HepG2 (cell line): ENCODE measurements at regions not wholly inside any gene's neighbourhood (a gene's known extent, or its start where the extent isn't known, plus 50 kb on each side); places are given as distances from the start of the nearest gene placed in this dataset.

ENCODE experiments used
- ATAC-seq: fragments of 200-7000 bp; cut with Tn5 transposase; 3 replicates; pipeline ENCODE4 v1.9.1; 2020; ENCODE audit warnings: mild to moderate bottlenecking, moderate library complexity
- BruUV-seq: library from RNA; stranded (reverse); fragments of 400-500 nt; replicated peaks from 2 replicates; lab custom pipeline; 2021; lab: Mats Ljungman, UMichigan
- CTCF ChIA-PET: fragments of 300-600 bp; formaldehyde crosslinking; extraction: SDS; loops from one replicate; lab custom pipeline; 2021; ENCODE audit warnings: low total read pairs, inconsistent platforms, low intra/inter-chr PET ratio; lab: Yijun Ruan, JAX
- POLR2A ChIA-PET: fragments of 350-600 bp; sonication (Branson Sonifier 250); formaldehyde crosslinking; loops from one replicate; lab custom pipeline; 2020; ENCODE audit warnings: antibody characterized with exemption, inconsistent platforms; lab: Yijun Ruan, JAX
- DNase-seq: peaks from one replicate; pipeline ENCODE4 v3.0.0-alpha.2; 2015; ENCODE audit warnings: low spot score
- FAIRE-seq: peaks from 3 replicates; lab custom pipeline; 2011; peaks lifted over from hg19 to GRCh38; lab: Jason Lieb, UNC
- H2AFZ ChIP-seq: one replicate; pipeline ENCODE4 v1.6.1; 2011; ENCODE audit warnings: low read length, inconsistent platforms
- H3K27ac ChIP-seq: fragments of 300-600 bp; 3 replicates; pipeline ENCODE4 v1.8.0; 2011; ENCODE audit warnings: mixed run types, mild to moderate bottlenecking, mixed read lengths, low read length, inconsistent platforms; ENCODE audit not compliant: insufficient read depth; ENCODE audit errors: extremely low read length
- H3K27me3 ChIP-seq, 2 experiments: fragments of 200-600 bp in 1 of 2; 2 replicates in 1 of 2; 3 replicates in 1 of 2; pipeline versions ENCODE4 v1.6.0 to v1.8.0; 2011; ENCODE audit warnings: low read length in 2 of 2, mild to moderate bottlenecking in 2 of 2, moderate library complexity in 2 of 2, inconsistent platforms in 1 of 2; ENCODE audit not compliant: insufficient read depth in 2 of 2, control insufficient read depth in 1 of 2
- H3K36me3 ChIP-seq, 2 experiments: fragments of 200-600 bp in 1 of 2; replicated peaks in 1 of 2; 2 replicates in 1 of 2; 3 replicates in 1 of 2; pipeline versions ENCODE4 v1.5.1 to v1.8.0; 2011; ENCODE audit warnings: low read length in 2 of 2, inconsistent platforms in 1 of 2; ENCODE audit not compliant: insufficient read depth in 2 of 2, control insufficient read depth in 1 of 2
- H3K4me1 ChIP-seq: 2 replicates; pipeline ENCODE4 v1.5.1; 2012; ENCODE audit warnings: low read length, inconsistent platforms; ENCODE audit not compliant: insufficient read depth
- H3K4me2 ChIP-seq: 2 replicates; pipeline ENCODE4 v1.6.0; 2011; ENCODE audit warnings: low read depth, low read length, inconsistent platforms
- H3K4me3 ChIP-seq, 3 experiments: fragments of 200-600 bp in 1 of 3; sonication (generic), shearing (Covaris generic) in 1 of 3; replicated peaks in 1 of 3; 2 replicates each; pipeline ENCODE4 v1.5.1; 2011 to 2016; ENCODE audit warnings: low read length in 3 of 3, inconsistent platforms in 2 of 3, low read depth in 2 of 3, mild to moderate bottlenecking in 2 of 3, control low read depth in 1 of 3, mixed read lengths in 1 of 3; ENCODE audit not compliant: insufficient read depth in 1 of 3
- H3K79me2 ChIP-seq: one replicate; pipeline ENCODE4 v1.6.1; 2011; ENCODE audit warnings: low read length, inconsistent platforms; ENCODE audit not compliant: insufficient read depth
- H3K9ac ChIP-seq: 2 replicates; pipeline ENCODE4 v1.6.0; 2011; ENCODE audit warnings: mild to moderate bottlenecking, low read depth, low read length, inconsistent platforms; ENCODE audit not compliant: insufficient read depth
- H3K9me3 ChIP-seq: 2 replicates; pipeline ENCODE4 v1.5.1; 2012; ENCODE audit warnings: mild to moderate bottlenecking, low read length
- H4K20me1 ChIP-seq: 2 replicates; pipeline ENCODE4 v1.6.0; 2011; ENCODE audit warnings: inconsistent platforms, mild to moderate bottlenecking, low read length, moderate library complexity; ENCODE audit not compliant: insufficient read depth
- ATF7 ChIP-seq, 2 experiments: fragments of 450-650 bp in 1 of 2; sonication (generic) in 1 of 2; formaldehyde crosslinking in 1 of 2; IDR thresholded peaks; 2 replicates each; pipeline versions ENCODE4 v1.4.0 to v1.6.1; 2016 to 2020; ENCODE audit warnings: antibody characterized with exemption in 1 of 2, mild to moderate bottlenecking in 1 of 2, missing genetic modification reagents in 1 of 2
- BRD4 ChIP-seq: sonication (generic); formaldehyde crosslinking; IDR thresholded peaks from 2 replicates; pipeline ENCODE4 v1.4.0; 2020; ENCODE audit warnings: missing genetic modification reagents
- CENPT ChIP-seq: sonication (generic); formaldehyde crosslinking; IDR thresholded peaks from 2 replicates; pipeline ENCODE4 v1.8.0; 2022; ENCODE audit warnings: low read depth, mild to moderate bottlenecking, moderate library complexity, missing genetic modification reagents
- CREB1 ChIP-seq, 2 experiments: fragments of 450-650 bp in 1 of 2; IDR thresholded peaks; 2 replicates each; pipeline ENCODE4 v1.6.1; 2016 to 2017; ENCODE audit warnings: control low read depth in 1 of 2, mild to moderate bottlenecking in 1 of 2, missing compliant biosample characterization in 1 of 2, missing genetic modification characterization in 1 of 2
- ETS1 ChIP-seq: sonication (generic); formaldehyde crosslinking; IDR thresholded peaks from 2 replicates; pipeline ENCODE4 v1.4.0; 2020; ENCODE audit warnings: missing genetic modification reagents
- RELA ChIP-seq: sonication (generic); formaldehyde crosslinking; IDR thresholded peaks from 2 replicates; pipeline ENCODE4 v1.4.0; 2020; ENCODE audit warnings: missing genetic modification reagents
- SRSF1 ChIP-seq: fragments of 200-400 bp; formaldehyde crosslinking; optimal IDR thresholded peaks from 2 replicates; pipeline ENCODE3; 2017; ENCODE audit warnings: mild to moderate bottlenecking, low read depth, low read length, moderate library complexity
- SRSF4 ChIP-seq: fragments of 200-400 bp; formaldehyde crosslinking; IDR thresholded peaks from one replicate; pipeline ENCODE4 v1.6.1; 2018; ENCODE audit warnings: mild to moderate bottlenecking, low read depth, low read length, moderate library complexity; ENCODE audit not compliant: poor library complexity, severe bottlenecking
- TFDP2 ChIP-seq: sonication (generic); formaldehyde crosslinking; IDR thresholded peaks from 2 replicates; pipeline ENCODE4 v1.4.0; 2020; ENCODE audit warnings: missing genetic modification reagents
- TOE1 ChIP-seq: sonication (generic); formaldehyde crosslinking; IDR thresholded peaks from 2 replicates; pipeline ENCODE4 v1.4.0; 2020; ENCODE audit warnings: mild to moderate bottlenecking, missing genetic modification reagents
- ZFP36 ChIP-seq: fragments of 150-350 bp; IDR thresholded peaks from 2 replicates; pipeline ENCODE4 v1.6.1; 2018; ENCODE audit warnings: borderline replicate concordance, low read length, low read depth; ENCODE audit not compliant: partially characterized antibody
- ZNF235 ChIP-seq: sonication (generic); formaldehyde crosslinking; IDR thresholded peaks from 2 replicates; pipeline ENCODE4 v1.8.1; 2023; ENCODE audit warnings: mild to moderate bottlenecking, missing genetic modification reagents, borderline replicate concordance
- ZNF354B ChIP-seq: sonication (generic); formaldehyde crosslinking; IDR thresholded peaks from 2 replicates; pipeline ENCODE4 v1.8.0; 2022; ENCODE audit warnings: mild to moderate bottlenecking, missing genetic modification reagents
- ZNF704 ChIP-seq: sonication (generic); formaldehyde crosslinking; IDR thresholded peaks from 2 replicates; pipeline ENCODE4 v1.8.1; 2023; ENCODE audit warnings: mild to moderate bottlenecking, inconsistent platforms, moderate library complexity, missing genetic modification reagents, borderline replicate concordance
- ZNF781 ChIP-seq: sonication (generic); formaldehyde crosslinking; IDR thresholded peaks from 2 replicates; pipeline ENCODE4 v1.5.1; 2020; ENCODE audit warnings: borderline replicate concordance, mild to moderate bottlenecking, missing genetic modification reagents; ENCODE audit errors: not compliant biosample characterization
- ZSCAN12 ChIP-seq: sonication (generic); formaldehyde crosslinking; IDR thresholded peaks from 2 replicates; pipeline ENCODE4 v1.9.0; 2021; ENCODE audit warnings: mild to moderate bottlenecking, missing genetic modification reagents
- WGBS: methylation state at CpG from one replicate; pipeline ENCODE4 v1.1.6; 2017; ENCODE audit warnings: low lambda C conversion rate; 5-methylcytosine and 5-hydroxymethylcytosine counted together
- in situ Hi-C: cut with HindIII; loops from 2 replicates; pipeline ENCODE4 v1.10.0; 2017; ENCODE audit warnings: low pct_unique_long_range_greater_than_20kb; ENCODE audit not compliant: extremely low pct_ligation_motif_present
- intact Hi-C: fragments of 100-400 bp; cut with micrococcal nuclease; formaldehyde crosslinking; loops from one replicate; pipeline ENCODE4 v1.10.0; 2022; ENCODE audit not compliant: unreplicated experiment
- TF ChIP-seq, protein P1 (sequence below): sonication (generic); formaldehyde crosslinking; IDR thresholded peaks from 2 replicates; pipeline ENCODE4 v1.9.0; 2021; ENCODE audit warnings: missing genetic modification reagents, mild to moderate bottlenecking, borderline replicate concordance

DNA sequence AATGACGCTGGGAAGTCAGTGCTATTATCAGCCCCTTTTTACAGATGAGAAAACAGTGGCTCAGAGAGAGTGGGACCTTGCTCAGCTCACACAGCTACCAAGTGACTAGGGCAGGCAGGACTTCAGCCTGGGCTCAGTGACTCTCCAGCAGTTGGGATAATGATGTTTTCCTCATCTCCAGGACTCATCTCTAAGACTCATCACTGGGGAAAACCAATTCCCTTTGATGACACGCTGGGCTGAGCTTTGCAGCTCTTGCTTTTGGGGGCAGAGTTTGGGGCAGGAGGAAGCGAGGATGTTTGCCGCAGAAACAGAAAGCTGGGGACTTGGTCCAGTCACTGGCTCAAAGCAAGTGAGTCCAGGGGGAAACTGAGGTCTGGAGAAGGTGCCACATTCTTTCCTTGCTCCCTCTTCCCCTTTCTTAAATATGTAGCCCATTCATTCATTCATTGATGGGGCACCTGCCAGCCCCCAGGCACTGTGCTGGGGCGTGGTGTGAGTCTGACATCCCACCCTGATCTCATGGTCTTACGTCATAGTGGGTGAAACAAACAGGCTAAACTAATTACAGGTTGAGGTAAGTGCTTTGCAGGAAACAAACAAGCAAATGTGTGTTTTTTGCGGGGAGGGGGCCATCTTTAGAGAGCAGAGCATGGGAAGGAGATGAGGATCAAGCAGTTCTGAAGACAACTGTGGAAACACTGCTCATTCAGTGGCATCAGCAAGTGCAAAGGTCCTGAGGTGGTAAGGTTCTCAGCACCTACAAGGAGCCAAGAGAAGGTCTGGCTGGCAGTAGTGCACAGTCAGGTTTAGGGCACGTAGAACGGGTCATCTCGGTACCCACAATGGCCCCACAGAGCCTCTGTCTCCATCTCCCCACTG lies 74.4 kb upstream of the PMEPA1 start:
- DNase-seq (no peak), ATAC-seq (no peak), FAIRE-seq (no peak)
- Histone ChIP-seq H3K9me3 (no peaks in the 10 kb centered on the region), H3K4me3 (no peak overlapping the region), H3K9ac (no peak overlapping the region), H3K79me2 (no peaks in the 10 kb centered on the region), H2AFZ (no peak overlapping the region), H3K4me1 (no peaks in the 10 kb centered on the region), H3K4me2 (no peak overlapping the region), H3K27ac (no peak overlapping the region), H4K20me1 (no peaks in the 10 kb centered on the region), H3K36me3 (no peaks in the 10 kb centered on the region), H3K27me3 (peaks cover 2 to 12% of the 10 kb centered on the region in 2 experiments; a peak in 2 of 5 replicates)
- intact Hi-C loops, result no loop called here
- POLR2A ChIA-PET, result no interaction called here
- TF ChIP-seq RELA (no peak), SRSF4 (no peak), BRD4 (CRISPR knock-in tag) (no peak), ZSCAN12 (CRISPR knock-in tag) (no peak), ZNF235 (CRISPR knock-in tag) (no peak), ATF7 (IDR thresholded peaks at IDR 0.05) (peak; percentile 76), ATF7 (CRISPR knock-in tag; IDR thresholded peaks at IDR 0.05) (no peak), ZFP36 (no peak), ZNF704 (CRISPR knock-in tag) (no peak), CENPT (CRISPR knock-in tag) (no peak), SRSF1 (no peak), TFDP2 (CRISPR knock-in tag) (no peak), ETS1 (CRISPR knock-in tag) (no peak), CREB1 (IDR thresholded peaks at IDR 0.05) (peak; percentile 77), CREB1 (CRISPR knock-in tag; IDR thresholded peaks at IDR 0.05) (no peak), ZNF781 (CRISPR knock-in tag) (no peak), TOE1 (no peak), ZNF354B (CRISPR knock-in tag) (no peak)
- TF ChIP-seq, protein P1, sequence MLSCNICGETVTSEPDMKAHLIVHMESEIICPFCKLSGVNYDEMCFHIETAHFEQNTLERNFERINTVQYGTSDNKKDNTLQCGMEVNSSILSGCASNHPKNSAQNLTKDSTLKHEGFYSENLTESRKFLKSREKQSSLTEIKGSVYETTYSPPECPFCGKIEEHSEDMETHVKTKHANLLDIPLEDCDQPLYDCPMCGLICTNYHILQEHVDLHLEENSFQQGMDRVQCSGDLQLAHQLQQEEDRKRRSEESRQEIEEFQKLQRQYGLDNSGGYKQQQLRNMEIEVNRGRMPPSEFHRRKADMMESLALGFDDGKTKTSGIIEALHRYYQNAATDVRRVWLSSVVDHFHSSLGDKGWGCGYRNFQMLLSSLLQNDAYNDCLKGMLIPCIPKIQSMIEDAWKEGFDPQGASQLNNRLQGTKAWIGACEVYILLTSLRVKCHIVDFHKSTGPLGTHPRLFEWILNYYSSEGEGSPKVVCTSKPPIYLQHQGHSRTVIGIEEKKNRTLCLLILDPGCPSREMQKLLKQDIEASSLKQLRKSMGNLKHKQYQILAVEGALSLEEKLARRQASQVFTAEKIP (CRISPR knock-in tag), result no peak
- no TSS peak for BruUV-seq
- CTCF ChIA-PET, result no interaction called here
- in situ Hi-C loops, result no loop called here
- 6% methylated on average over 10 of the region's 10 CpGs for WGBS
